Anterior cingulate cortex (tissue), 58 donors: ENCODE measurements at regions not wholly inside any gene's neighbourhood (a gene's known extent, or its start where the extent isn't known, plus 50 kb on each side); places are given as distances from the start of the nearest gene placed in this dataset.

Experiments used
- DNase-seq, 58 donors: peaks; one replicate each; lab custom pipeline; 2025; lab: John Stamatoyannopoulos, UW

DNA sequence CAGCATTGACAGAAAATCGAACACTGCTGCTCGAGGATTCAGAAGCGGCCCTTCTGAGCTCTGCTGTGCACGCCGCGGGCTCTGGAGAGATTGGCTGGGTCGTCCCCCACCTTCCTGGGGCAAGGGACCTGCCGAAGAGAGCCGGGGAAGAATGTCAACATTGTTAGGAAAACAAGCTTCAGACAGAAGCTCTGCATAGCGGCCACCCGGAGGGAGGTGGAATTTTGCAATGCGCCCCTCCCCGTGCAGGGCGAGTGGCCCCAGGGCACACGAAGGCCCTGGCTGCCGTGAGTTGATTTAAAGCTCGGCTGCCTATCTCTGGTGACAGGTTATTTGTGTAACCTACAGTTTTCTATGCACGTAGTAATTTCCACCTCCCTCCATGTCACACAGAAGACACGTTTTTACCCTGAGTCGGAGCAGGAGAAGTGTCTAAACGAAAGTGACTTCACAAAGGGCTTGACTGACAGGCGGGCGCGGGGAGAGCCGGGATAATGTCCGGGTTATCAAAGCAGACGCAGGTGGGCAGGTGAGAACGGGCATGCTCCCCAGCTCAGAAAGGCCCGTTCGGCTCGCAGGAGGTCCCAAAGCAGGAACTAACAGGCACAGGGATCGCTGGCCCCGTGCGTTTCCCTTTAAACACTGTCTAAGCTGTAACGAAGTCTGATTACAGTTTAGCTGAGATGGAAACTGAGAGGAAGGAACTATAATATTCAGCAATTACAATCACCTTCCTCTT, 84.6 kb downstream of the PDGFA start:
- no peak for DNase-seq

DNA sequence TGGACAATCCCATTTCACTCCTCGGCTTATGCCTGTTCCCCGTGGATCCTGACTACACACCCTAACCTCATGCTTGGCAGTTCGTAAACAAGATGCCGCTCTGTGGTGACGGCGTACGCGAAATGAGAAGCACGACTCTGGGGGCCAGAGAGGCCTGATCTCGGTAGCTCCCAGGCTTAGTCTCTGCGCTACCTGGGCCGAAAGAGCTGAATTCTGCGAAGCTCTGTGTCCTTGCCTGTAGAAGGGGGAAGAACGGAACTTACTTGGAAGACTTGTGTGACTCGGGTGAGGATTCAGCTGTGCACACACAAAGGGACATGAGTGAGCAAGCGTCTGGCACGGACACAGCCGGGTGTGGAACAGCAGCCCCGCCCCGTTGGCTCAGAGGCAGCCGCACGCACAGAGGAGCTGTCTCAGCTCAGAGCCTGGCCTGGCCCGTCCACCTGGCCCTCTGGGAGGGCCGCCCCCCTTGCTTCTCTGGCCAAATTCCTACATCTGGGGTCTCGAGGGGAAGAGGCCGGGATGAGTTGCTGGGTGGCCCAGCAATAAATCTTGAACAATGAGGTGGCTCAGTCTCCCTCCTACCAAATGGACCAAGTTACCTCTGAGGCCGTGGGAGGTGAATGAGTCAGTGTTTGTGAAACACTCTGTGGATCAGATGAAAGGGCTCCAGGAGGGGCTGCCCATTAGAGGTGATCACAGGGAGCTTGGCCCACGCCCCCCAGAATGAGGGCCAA, 83.8 kb downstream of the PDGFA start:
- peak in 2 of 58 donors; percentile 17 to 27 for DNase-seq

DNA sequence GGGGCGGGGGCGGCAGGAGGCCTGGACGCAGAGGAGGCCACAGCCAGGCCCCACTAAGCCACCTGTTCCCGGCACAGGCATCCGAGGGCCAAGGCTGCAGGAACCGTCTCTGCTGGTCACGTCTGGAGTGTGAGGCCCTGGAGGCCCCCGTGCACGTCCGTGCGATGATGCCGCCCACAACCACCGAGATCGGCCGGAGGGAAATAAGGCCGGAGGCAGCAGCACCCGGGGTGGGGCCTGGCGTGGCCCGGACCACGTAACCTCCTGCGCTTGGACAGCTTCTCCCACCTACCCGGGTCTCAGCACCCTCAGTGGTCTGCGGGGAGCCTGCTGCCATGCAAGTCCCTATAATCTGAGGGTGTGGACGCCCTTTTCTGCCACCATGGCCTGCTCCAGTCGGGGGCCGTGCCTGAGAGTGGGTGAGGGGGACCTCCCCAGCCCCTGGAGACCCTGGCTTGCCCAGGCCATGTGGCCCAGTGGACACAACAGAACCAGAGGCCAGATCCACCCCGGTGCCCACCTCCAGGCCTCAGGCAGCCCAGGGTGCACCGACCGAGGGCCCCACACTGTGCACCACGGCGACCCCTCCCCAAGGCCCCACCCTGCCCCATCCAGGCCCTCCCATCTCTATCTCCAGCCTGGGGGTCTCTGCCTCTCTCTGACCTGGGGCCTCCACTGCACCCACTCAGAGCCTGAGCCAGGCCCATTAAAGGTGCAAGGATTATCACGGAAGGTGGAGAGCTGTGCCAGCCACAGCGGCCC, 83.1 kb downstream of the PDGFA start:
- DNase-seq, result no peak

DNA sequence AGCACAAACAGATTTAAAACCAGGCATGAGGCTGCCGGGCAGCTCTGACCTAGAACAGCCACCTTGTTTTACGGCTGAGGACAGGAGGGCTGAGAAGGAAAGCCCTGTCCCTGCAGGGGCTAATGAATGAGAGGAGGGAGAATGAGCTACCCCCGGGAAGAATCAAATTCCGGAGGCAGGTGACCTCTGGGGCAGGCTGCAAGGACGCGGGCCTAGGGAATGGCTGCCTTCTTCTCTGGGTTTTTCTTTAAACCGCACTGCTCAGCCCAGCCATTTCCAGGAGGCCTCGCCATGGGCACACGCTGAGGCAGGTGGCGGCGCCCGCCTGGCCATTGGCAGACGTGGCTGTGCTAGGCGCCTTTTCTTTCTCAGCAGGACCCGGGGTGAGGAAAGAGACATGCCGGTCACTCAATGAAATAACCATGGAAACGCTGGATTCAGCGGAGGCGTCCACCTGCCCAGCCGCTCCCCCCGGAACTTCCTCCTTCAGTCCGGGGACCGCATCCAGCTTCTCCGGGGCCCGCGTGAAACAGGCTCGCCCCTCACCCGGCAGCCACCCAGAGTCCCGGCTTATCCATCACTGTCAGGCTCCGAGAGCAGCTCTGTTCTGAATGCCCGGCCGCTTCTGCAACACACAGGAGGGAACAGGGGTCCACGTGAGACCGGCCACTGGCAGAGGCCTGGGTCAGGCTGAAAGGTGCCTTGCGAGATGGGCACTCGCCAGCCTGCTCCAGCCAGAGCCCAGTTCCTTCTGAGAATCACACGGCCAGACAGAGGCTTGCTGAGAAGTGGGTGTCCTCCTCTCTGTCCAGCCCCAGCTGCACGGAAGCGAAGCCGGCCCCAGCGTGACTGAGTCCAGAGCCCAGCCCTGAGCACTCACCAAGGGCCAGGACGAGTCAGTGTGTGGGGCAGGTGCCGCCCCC, 82.1 kb downstream of the PDGFA start:
- DNase-seq, result peak in 19 of 58 donors; percentile 11 to 66 (median 38)

DNA sequence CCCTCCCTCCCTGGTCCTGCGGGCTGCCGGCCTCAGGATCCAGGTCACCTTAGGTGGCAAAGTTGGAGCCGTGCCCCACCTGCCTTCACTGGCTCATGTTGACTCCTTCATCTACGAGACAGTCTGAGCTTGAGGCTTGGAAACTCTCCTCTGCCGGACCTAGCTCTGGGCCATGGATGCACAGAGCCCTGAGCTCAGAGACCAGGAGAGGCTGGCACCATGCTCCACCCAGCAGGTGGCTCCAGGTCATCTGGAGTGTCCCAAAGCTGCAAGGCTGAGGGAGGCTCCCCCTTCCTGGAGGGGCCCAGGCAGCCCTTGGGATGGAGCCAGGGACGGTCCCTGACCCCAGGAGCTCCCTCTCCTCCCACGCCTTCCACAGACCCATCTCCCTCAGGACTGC, 81.3 kb downstream of the PDGFA start:
- no peak for DNase-seq

DNA sequence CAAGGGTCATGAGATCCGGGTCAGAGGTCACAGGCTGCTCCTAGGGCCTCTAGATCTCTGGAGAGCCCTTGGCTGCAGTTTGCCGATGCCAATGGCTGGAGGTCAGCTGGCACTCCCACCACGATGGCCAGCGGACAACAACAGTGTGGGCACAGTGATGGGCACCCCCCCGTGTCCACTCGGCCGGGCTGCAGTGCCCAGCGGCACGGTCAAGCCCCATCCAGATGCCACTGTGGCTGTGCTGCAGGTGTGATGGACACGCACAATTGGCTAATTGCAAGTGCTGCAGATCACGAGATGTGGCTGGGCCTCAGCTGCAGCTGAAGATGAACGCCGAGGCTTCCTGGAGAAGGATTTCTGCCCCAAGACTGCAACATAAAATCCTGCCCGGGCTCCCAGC, 80.7 kb downstream of the PDGFA start:
- DNase-seq, result no peak

DNA sequence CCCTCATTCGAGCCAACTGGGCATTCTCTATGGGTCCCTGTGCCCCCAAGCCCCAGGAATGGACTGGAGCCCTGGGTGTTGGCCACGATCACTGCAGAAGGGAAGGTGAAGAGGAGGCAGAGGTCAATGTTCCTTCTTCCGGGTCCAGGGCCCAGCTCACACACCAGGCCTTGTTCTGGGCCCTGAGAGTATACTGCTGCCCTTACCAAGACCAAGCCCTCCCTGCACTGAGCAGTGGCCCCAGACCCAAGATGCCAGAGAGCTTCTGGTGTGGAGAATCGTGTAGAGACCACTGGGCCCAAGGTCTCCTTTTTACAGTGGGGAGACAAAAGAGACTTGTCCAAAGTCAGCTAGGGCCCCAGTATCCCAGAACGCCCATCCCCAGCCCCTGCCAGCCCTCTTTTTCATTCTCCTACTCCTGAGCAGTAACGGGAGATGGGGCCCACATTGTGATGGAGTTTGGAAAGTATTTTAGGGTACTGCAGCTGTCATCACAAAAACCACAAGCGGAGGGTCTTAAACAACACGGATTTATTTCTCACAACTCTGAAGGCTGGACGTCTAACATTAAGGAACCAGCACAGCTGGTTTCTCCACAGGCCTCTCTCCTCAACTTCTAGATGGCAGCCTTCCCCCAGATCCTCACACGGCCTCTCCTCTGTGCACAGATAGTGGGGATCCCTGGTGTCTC, 79.4 kb downstream of the PDGFA start:
- no peak for DNase-seq

DNA sequence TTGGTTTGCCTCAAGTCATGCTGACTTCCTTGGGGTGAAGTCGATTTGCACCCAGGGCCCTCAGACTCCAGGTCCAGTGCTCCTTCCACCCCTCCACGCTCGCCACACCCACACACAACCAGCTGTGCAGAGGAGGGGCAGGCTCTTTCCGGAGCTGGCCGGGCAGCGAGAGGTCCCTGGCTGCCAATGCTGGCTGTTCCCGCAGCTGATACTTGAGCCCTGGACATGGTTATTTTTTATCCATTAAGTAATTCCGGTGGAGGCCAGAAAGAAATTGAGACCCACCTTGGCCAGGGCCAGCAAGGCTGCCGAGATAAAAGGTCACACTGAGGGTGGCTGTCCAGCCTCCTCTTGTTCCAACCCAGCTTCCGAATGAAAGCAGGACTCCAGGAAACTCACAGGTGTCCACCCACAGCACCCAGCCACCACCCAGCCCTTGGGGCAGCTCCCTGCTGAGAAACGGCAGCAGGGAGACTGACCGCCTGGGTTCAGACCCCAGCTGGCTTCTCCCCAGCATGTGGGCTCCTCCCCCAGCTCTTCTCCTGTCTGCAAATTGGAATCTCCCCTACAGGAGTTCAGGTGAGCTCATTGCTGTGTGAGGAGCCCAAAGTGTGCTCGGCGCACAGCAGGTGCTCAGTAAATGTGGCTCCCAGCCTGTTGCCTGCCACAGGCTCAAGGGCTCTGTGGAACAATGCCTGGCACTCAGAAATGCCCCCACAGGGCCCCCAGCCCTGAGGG, 77.8 kb downstream of the PDGFA start:
- no peak for DNase-seq

DNA sequence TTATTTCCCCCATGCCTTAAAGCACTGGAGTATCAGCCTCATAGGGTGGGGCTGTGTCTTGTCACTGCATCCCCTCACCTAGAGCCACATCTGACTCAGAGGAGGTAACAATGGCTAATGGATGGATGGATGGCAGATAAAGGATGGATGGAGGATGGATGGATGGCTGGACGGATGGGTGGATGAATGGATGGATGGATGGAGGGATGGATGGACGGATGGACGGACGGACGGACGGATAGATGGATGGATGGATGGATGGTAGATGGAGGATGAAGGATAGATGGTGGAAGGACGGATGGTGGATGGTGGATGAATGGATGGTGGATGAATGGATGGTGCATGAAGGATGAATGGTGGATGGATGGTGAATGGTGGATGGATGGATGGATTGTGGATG, 77.2 kb downstream of the PDGFA start:
- no peak for DNase-seq

DNA sequence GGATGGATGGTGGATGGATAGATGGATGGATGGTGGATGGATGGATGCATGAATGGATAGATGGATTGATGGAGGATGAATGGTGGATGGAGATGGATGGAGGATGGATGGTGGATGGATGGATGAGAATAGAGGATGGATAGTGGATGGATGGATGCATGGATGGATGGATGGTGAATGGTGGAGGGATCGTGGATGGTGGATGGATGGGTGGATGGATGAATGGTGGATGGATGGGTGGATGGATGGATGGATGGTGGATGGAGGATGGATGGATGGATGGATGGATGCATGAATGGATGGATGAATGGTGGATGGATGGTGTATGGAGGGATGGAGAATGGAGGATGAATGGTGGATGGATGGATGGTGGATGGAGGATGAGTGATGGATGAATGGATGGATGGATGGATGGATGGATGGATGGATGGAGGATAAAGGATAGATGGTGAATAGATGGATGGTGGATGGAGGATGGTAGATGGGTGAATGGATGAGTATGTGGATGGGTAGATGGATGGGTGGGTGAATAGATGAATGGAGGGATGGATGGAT, 76.3 kb downstream of the PDGFA start:
- DNase-seq, result no peak

DNA sequence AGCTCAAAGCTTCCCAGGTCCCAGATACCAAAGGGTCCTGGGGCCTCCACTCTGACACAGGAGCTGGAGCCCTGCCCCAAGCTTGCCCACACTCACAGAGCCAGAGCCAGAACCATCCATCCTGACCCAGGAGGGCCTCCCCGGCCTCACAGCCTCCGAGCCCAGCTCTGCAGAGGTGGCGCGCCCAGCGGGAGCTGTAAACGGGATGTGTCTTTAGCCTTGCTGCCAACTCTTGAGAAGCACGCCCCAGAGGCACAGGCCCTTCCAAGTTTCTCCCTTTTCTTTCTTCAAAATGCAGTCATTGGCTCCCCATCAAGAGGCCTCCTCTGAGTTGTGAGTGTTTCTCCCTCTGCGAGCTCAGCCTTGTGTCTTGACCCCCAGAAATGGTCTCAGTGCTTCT, 75.0 kb downstream of the PDGFA start:
- DNase-seq, result peak in 17 of 58 donors; percentile 8 to 36 (median 15)

DNA sequence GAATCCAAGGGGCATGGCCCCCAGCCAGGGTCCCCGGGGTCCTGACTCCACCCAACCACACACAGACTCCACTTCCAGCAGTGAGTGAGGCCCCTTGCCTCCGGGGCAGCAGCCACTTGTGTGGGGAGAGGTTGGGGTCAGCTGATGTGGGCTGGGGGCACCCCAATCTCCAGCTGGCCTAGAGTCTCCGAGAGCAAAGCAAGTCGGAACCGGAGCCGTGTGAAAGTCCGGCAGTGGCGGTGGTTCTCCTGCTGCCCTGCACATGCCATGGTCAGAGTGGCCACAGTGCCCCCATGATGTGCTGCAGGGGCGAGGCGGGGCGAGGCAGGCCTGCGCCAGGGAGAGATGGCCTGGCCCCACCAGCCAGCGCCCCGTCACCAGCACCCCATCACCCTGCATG, 74.6 kb downstream of the PDGFA start:
- no peak for DNase-seq

DNA sequence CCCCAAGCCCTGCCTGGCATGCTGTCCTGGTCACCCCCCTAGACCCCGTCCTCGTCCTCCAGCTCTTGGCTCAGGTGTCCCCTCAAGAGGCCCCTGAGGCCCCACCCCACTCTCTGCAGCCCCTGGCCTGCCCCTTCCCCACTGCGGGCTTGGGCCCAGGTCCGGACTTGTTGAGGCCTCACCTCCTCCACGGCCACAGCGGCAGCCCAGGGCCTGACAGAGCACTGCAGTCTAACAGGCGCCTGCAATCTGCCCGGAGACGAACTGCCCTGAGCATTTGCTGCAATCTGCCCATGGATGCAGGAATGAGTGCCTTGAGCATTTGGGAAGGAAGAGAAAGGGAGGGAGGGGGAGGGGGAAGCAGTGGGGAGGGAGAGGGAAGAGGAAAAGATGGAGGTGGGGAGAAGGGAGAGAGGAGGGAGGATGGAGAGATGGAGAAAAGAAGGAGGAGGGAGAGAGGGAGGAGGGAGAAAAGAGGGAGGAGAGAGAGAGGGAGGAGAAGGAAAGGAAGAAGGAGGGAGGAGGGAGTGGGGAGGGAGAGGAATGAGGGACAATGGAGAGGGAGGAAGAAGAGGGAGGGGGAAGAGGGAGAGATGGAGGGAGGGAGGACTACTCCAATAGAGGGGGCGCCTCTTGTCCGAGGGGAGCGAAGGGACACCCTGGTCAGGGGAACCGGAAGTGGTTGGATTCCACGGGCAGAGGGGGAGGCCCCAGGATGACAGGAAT, 73.9 kb downstream of the PDGFA start:
- DNase-seq, result no peak

DNA sequence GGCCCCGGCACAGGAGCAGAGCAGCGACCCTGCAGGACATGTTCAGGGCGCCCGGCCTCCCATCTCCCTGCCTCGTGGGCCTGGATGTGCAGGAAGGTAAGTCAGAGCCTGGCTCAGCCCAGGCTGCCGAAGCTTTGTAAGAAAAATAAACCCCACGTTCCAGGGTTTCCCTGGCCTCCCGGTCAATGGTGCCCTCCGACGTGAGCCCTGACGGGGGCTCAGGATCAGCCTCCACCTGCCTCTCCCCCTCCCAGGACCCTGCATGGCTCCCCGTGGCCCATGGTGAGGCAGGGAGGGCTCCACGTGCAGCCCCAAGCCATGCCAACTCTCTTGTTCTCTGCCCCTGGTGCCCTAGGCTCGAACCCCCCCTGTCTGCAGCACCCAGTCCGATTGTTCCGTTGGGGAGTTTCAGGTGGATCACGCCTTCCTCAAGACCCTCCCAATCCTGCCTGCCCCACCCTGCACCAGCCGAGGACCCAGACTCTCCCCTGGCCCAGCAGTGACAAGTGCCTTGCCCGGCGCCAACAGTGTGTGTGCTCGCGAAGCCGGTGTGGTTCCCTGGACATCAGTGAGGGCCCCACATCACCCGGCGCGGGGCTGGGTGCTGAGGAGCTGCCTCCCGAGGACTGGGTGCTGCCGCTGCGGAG, 73.2 kb downstream of the PDGFA start:
- no peak for DNase-seq
